ENCODE measurements at regions not wholly inside any gene's neighbourhood (a gene's known extent, or its start where the extent isn't known, plus 50 kb on each side); places are given as distances from the start of the nearest gene placed in this dataset.
"Not testable (repeated sequence)": the region's sequence is repeated elsewhere in the genome, so short reads cannot be mapped to it uniquely, and the experiment has no call there.

DNA sequence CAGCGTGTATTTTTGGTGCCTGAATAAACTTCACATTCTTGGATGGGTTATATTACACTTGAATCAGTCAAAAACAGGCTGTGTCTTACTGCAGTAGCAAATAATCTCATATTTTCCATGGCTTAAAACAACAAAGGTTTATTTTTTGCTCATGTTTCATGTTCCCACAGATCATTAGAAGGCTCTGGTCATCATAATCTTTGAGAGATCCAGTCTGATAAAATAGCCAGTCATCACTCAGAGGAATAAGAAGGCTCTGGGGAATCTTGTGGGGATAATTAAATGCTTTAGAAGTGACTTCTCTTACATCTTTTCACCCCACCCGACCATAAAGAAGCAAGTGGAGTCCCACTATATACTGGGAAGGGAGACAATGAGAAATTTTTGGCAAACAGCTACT lies 417.7 kb downstream of the PSAT1 start:
- Mint-ChIP-seq H3K36me3 (ENCODE audit: low read depth) (no peaks in the 10 kb centered on the region), H3K4me3 (no peak overlapping the region), H3K27me3 (peaks cover 4% of the 10 kb centered on the region), H3K27ac (no peak overlapping the region), H3K4me1 (no peaks in the 10 kb centered on the region), H3K9me3 (no peaks in the 10 kb centered on the region)
- no peak for ATAC-seq (replicated peaks)

DNA sequence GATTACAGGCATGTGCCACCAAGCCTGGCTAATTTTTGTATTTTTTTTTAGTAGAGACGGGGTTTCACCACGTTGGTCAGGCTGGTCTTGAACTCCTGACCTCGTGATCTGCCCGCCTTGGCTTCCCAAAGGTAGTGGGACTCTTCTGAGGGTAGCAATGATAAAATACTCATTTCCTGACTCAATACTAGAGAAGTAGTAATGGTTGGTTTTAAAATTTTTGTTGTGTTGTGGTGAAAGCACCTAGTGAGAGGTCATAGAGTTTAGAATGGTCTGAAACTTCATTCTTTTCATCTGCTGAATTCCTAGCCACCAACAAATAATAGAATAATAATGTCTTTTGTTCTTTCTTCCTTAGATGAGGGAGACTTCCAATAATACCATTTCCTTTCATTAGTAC lies 422.1 kb downstream of the PSAT1 start:
- not testable (repeated sequence) for ATAC-seq (replicated peaks); H3K36me3 Mint-ChIP-seq (ENCODE audit: low read depth); H3K9me3 Mint-ChIP-seq; H3K4me1 Mint-ChIP-seq; H3K27me3 Mint-ChIP-seq; H3K4me3 Mint-ChIP-seq; H3K27ac Mint-ChIP-seq

GRCh38 chr9:78724896-78725295 lies 428.0 kb downstream of the PSAT1 start:
- no peaks in the 10 kb centered on the region for H3K36me3 Mint-ChIP-seq (ENCODE audit: low read depth)
- peaks cover 4% of the 10 kb centered on the region for H3K9me3 Mint-ChIP-seq
- ATAC-seq (replicated peaks) = no peak
- no peak overlapping the region for H3K4me3 Mint-ChIP-seq
- H3K27ac Mint-ChIP-seq = no peak overlapping the region
- H3K27me3 Mint-ChIP-seq = no peaks in the 10 kb centered on the region
- H3K4me1 Mint-ChIP-seq = no peaks in the 10 kb centered on the region

DNA sequence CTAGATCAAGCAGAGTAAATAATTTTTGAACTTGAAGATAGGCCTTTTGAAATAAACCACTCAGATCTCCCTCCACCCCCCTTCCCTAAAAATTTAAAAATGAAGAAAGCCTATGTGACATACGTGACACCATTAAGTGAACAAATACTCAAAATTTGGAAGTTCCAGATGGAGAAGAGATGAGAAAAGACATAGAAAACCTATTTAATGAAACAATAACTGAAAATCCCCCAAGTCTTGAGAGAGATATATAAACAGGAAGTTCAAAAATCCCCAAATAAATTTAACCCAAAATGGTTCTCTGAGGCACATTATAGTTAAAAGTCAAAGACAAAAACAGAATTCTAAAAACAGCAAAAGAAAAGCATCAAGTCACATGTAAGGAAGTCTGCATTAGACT lies 428.6 kb downstream of the PSAT1 start:
- H3K4me3 Mint-ChIP-seq = no peak overlapping the region
- H3K27me3 Mint-ChIP-seq = no peaks in the 10 kb centered on the region
- H3K36me3 Mint-ChIP-seq (ENCODE audit: low read depth) = no peaks in the 10 kb centered on the region
- no peaks in the 10 kb centered on the region for H3K4me1 Mint-ChIP-seq
- no peak for ATAC-seq (replicated peaks)
- no peak overlapping the region for H3K27ac Mint-ChIP-seq
- peaks cover 4% of the 10 kb centered on the region for H3K9me3 Mint-ChIP-seq

DNA sequence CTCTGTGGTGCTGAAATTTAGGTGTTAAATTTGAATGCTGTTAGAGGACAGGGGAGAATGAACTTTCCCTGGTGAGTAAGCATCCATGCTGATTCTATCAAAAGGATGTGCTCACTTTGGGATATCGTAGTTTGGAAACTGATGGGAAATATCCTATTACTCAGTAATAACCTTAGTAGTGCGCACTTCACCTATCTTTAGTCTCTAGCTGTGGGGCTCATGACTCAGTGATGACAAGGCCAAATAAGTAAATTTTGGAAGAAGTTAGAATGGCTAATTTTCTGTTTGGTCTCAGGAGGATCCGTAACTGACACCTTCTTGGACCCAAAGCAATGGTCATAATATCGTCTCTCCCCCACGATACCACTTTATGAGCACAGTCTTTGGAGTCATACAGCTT lies 448.4 kb downstream of the PSAT1 start:
- H3K9me3 Mint-ChIP-seq = no peaks in the 10 kb centered on the region
- no peak overlapping the region for H3K27ac Mint-ChIP-seq
- H3K27me3 Mint-ChIP-seq = no peaks in the 10 kb centered on the region
- no peaks in the 10 kb centered on the region for H3K4me1 Mint-ChIP-seq
- no peaks in the 10 kb centered on the region for H3K36me3 Mint-ChIP-seq (ENCODE audit: low read depth)
- no peak overlapping the region for H3K4me3 Mint-ChIP-seq
- ATAC-seq (replicated peaks) = no peak

GRCh38 chr9:78746010-78746409 lies 449.1 kb downstream of the PSAT1 start:
- Mint-ChIP-seq H3K27me3 (no peaks in the 10 kb centered on the region), H3K36me3 (ENCODE audit: low read depth) (no peaks in the 10 kb centered on the region), H3K4me3 (no peak overlapping the region), H3K27ac (no peak overlapping the region), H3K4me1 (no peaks in the 10 kb centered on the region), H3K9me3 (no peaks in the 10 kb centered on the region)
- no peak for ATAC-seq (replicated peaks)

DNA sequence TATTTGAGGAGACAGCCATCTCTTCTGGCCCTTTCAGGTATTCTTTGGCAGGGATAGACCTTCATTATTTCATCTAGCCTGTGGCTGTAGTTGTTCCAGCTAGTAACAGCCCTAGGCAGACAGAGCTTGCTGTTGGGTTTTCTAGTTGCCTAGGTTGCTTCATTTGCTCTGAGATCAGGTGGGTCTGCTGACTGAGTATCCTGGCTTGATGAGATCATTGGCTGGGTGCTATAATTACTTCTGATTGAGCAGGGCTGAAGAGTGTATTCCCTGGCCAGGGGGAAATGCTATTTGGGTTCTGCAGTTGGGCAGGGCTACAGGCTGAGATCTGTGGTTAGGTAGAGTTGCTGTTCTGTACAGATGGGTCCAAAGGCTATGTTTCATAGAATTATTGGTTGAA lies 456.1 kb downstream of the PSAT1 start:
- H3K27me3 Mint-ChIP-seq = no peaks in the 10 kb centered on the region
- no peak overlapping the region for H3K27ac Mint-ChIP-seq
- H3K4me1 Mint-ChIP-seq = no peaks in the 10 kb centered on the region
- H3K36me3 Mint-ChIP-seq (ENCODE audit: low read depth) = no peaks in the 10 kb centered on the region
- ATAC-seq (replicated peaks) = no peak
- no peaks in the 10 kb centered on the region for H3K9me3 Mint-ChIP-seq
- no peak overlapping the region for H3K4me3 Mint-ChIP-seq

DNA sequence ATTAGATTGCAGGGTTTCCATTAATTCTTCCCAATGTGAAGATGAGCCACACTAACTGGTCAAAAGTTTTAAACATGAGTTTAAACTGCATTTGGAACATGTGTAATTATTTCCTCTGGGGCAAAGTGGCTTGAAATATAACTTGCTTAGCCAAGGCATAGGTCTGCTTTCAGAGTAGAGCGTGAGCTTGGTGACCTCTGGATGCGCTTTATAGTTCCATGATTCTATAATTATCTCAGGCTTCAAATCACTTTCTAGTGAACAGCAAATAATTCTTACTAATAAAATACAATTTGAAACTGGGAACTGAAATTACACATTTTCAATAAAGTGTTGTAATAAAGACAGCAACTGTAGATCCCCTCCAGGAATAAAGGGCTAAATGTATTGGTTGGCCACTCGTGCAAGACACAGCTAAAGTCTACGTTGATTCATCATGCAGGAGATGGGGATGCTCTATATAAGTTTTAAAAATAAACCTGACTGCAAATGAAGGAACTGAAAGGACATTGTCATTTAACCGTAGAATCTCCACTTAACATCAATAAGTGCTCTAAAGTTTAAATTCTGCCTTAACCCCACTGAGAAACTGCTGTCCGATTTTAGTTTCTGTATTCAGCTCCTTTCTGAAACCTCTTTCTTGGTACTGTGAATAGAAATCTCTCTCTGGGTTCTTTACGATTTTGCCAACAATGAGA lies 460.0 kb downstream of the PSAT1 start:
- H3K27me3 Mint-ChIP-seq = no peaks in the 10 kb centered on the region
- H3K9me3 Mint-ChIP-seq = no peaks in the 10 kb centered on the region
- no peaks in the 10 kb centered on the region for H3K36me3 Mint-ChIP-seq (ENCODE audit: low read depth)
- H3K27ac Mint-ChIP-seq = no peak overlapping the region
- no peak overlapping the region for H3K4me3 Mint-ChIP-seq
- no peak for ATAC-seq (replicated peaks)
- H3K4me1 Mint-ChIP-seq = no peaks in the 10 kb centered on the region

GRCh38 chr9:78763424-78763823 lies 466.5 kb downstream of the PSAT1 start:
- Mint-ChIP-seq H3K27ac (no peak overlapping the region), H3K4me3 (no peak overlapping the region), H3K4me1 (no peaks in the 10 kb centered on the region), H3K27me3 (no peaks in the 10 kb centered on the region), H3K36me3 (ENCODE audit: low read depth) (no peaks in the 10 kb centered on the region), H3K9me3 (peaks cover 9% of the 10 kb centered on the region)
- no peak for ATAC-seq (replicated peaks)

GRCh38 chr9:78765861-78766260 lies 468.9 kb downstream of the PSAT1 start:
- Mint-ChIP-seq H3K4me1 (no peaks in the 10 kb centered on the region), H3K27me3 (no peaks in the 10 kb centered on the region), H3K27ac (no peak overlapping the region), H3K4me3 (no peak overlapping the region), H3K36me3 (ENCODE audit: low read depth) (no peaks in the 10 kb centered on the region), H3K9me3 (peaks cover 9% of the 10 kb centered on the region)
- ATAC-seq (replicated peaks) = no peak

- ATAC-seq (replicated peaks) = no peak
- Mint-ChIP-seq H3K36me3 (ENCODE audit: low read depth) (no peaks in the 10 kb centered on the region), H3K4me1 (no peaks in the 10 kb centered on the region), H3K9me3 (peaks cover 9% of the 10 kb centered on the region), H3K27ac (no peak overlapping the region), H3K4me3 (no peak overlapping the region), H3K27me3 (no peaks in the 10 kb centered on the region)
These were observed 470.6 kb downstream of the PSAT1 start for GRCh38 chr9:78767490-78767889.

- Mint-ChIP-seq H3K4me1 (no peaks in the 10 kb centered on the region), H3K36me3 (ENCODE audit: low read depth) (no peaks in the 10 kb centered on the region), H3K27me3 (no peaks in the 10 kb centered on the region), H3K9me3 (peaks cover 9% of the 10 kb centered on the region), H3K4me3 (no peak overlapping the region), H3K27ac (no peak overlapping the region)
- ATAC-seq (replicated peaks) = no peak
These were observed 472.8 kb downstream of the PSAT1 start for GRCh38 chr9:78769690-78770089.

GRCh38 chr9:78775211-78775610 lies 478.3 kb downstream of the PSAT1 start:
- no peak for ATAC-seq (replicated peaks)
- no peaks in the 10 kb centered on the region for H3K9me3 Mint-ChIP-seq
- no peak overlapping the region for H3K4me3 Mint-ChIP-seq
- no peaks in the 10 kb centered on the region for H3K27me3 Mint-ChIP-seq
- no peaks in the 10 kb centered on the region for H3K4me1 Mint-ChIP-seq
- H3K36me3 Mint-ChIP-seq (ENCODE audit: low read depth) = no peaks in the 10 kb centered on the region
- no peak overlapping the region for H3K27ac Mint-ChIP-seq

- ATAC-seq (replicated peaks) = no peak
These were observed 478.9 kb downstream of the PSAT1 start for GRCh38 chr9:78775696-78776295.

GRCh38 chr9:78777747-78778146 lies 480.8 kb downstream of the PSAT1 start:
- no peaks in the 10 kb centered on the region for H3K36me3 Mint-ChIP-seq (ENCODE audit: low read depth)
- no peak overlapping the region for H3K4me3 Mint-ChIP-seq
- H3K9me3 Mint-ChIP-seq = no peaks in the 10 kb centered on the region
- no peaks in the 10 kb centered on the region for H3K4me1 Mint-ChIP-seq
- no peak overlapping the region for H3K27ac Mint-ChIP-seq
- no peak for ATAC-seq (replicated peaks)
- no peaks in the 10 kb centered on the region for H3K27me3 Mint-ChIP-seq

More at GRCh38 chr9:78775696-78776295, 478.9 kb downstream of the PSAT1 start:
- no peaks in the 10 kb centered on the region for H3K27me3 Mint-ChIP-seq
- no peaks in the 10 kb centered on the region for H3K9me3 Mint-ChIP-seq
- no peak overlapping the region for H3K4me3 Mint-ChIP-seq
- H3K4me1 Mint-ChIP-seq = no peaks in the 10 kb centered on the region
- H3K27ac Mint-ChIP-seq = no peak overlapping the region
- no peaks in the 10 kb centered on the region for H3K36me3 Mint-ChIP-seq (ENCODE audit: low read depth)
